Uterus (tissue), 2 donors: ENCODE measurements at regions not wholly inside any gene's neighbourhood (a gene's known extent, or its start where the extent isn't known, plus 50 kb on each side); places are given as distances from the start of the nearest gene placed in this dataset.
A peak's percentile ranks its signal among the peaks of the same experiment; 100 is the strongest.

Experiments
- CTCF ChIP-seq, 4 experiments: fragments of 200-600 bp in 2 of 4; fragments of 450-650 bp in 2 of 4; sonication (generic) in 2 of 4; IDR thresholded peaks; one replicate each; pipeline ENCODE4 v1.5.1; 2016 to 2019; ENCODE audit warnings: antibody characterized with exemption in 4 of 4, mild to moderate bottlenecking in 2 of 4, moderate library complexity in 1 of 4
- POLR2A ChIP-seq, 2 donors: fragments of 450-650 bp; IDR thresholded peaks; one replicate each; pipeline ENCODE4 v1.6.1; 2016; ENCODE audit warnings: antibody characterized with exemption in 2 of 2, mild to moderate bottlenecking in 1 of 2, moderate library complexity in 1 of 2

GRCh38 chr2:234135750-234136221, 85.3 kb downstream of the SPP2 start:
- no peak for TF ChIP-seq POLR2A (IDR thresholded peaks at IDR 0.05)
- peak; percentile 28 to 68 (median 39) for TF ChIP-seq CTCF (IDR thresholded peaks at IDR 0.05)
